ENCODE measurements at regions not wholly inside any gene's neighbourhood (a gene's known extent, or its start where the extent isn't known, plus 50 kb on each side); places are given as distances from the start of the nearest gene placed in this dataset.
"Not testable (repeated sequence)": the region's sequence is repeated elsewhere in the genome, so short reads cannot be mapped to it uniquely, and the experiment has no call there.

DNA sequence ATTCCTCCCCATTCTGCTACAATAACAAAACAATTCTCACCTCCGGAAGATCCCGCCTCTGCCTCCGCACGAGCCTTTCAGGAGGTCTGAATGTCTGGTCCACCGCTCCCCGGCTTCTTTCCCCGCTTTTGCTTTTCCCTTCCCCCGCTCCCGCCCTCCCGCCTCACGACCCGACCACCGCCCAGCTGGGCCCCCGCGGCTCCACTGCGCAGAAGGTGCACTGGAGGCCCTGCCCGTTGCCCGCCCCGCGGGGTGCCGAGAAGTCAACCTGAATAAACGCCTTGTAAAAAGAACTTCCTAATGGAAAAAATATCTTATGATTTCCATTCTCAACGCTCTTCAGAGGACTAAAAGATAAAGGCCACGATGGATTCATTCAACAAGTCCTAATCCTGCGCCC lies 93.8 kb upstream of the NBPF11 start:
- TF ChIP-seq EP300, POLR2A, POLR2AphosphoS5 (IDR thresholded peaks at IDR 0.05): not testable (repeated sequence)
- TF ChIP-seq, protein P1, sequence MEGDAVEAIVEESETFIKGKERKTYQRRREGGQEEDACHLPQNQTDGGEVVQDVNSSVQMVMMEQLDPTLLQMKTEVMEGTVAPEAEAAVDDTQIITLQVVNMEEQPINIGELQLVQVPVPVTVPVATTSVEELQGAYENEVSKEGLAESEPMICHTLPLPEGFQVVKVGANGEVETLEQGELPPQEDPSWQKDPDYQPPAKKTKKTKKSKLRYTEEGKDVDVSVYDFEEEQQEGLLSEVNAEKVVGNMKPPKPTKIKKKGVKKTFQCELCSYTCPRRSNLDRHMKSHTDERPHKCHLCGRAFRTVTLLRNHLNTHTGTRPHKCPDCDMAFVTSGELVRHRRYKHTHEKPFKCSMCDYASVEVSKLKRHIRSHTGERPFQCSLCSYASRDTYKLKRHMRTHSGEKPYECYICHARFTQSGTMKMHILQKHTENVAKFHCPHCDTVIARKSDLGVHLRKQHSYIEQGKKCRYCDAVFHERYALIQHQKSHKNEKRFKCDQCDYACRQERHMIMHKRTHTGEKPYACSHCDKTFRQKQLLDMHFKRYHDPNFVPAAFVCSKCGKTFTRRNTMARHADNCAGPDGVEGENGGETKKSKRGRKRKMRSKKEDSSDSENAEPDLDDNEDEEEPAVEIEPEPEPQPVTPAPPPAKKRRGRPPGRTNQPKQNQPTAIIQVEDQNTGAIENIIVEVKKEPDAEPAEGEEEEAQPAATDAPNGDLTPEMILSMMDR (IDR thresholded peaks at IDR 0.05), result not testable (repeated sequence)
